HepG2 (cell line): ENCODE measurements at regions not wholly inside any gene's neighbourhood (a gene's known extent, or its start where the extent isn't known, plus 50 kb on each side); places are given as distances from the start of the nearest gene placed in this dataset.

Experiments used
- ATAC-seq: fragments of 200-7000 bp; cut with Tn5 transposase; 3 replicates; pipeline ENCODE4 v1.9.1; 2020; ENCODE audit warnings: mild to moderate bottlenecking, moderate library complexity
- BruUV-seq: library from RNA; stranded (reverse); fragments of 400-500 nt; replicated peaks from 2 replicates; lab custom pipeline; 2021; lab: Mats Ljungman, UMichigan
- CTCF ChIA-PET: fragments of 300-600 bp; formaldehyde crosslinking; extraction: SDS; loops from one replicate; lab custom pipeline; 2021; ENCODE audit warnings: low total read pairs, inconsistent platforms, low intra/inter-chr PET ratio; lab: Yijun Ruan, JAX
- POLR2A ChIA-PET: fragments of 350-600 bp; sonication (Branson Sonifier 250); formaldehyde crosslinking; loops from one replicate; lab custom pipeline; 2020; ENCODE audit warnings: antibody characterized with exemption, inconsistent platforms; lab: Yijun Ruan, JAX
- DNase-seq: peaks from one replicate; pipeline ENCODE4 v3.0.0-alpha.2; 2015; ENCODE audit warnings: low spot score
- FAIRE-seq: peaks from 3 replicates; lab custom pipeline; 2011; peaks lifted over from hg19 to GRCh38; lab: Jason Lieb, UNC
- H2AFZ ChIP-seq: one replicate; pipeline ENCODE4 v1.6.1; 2011; ENCODE audit warnings: low read length, inconsistent platforms
- H3K27ac ChIP-seq: fragments of 300-600 bp; 3 replicates; pipeline ENCODE4 v1.8.0; 2011; ENCODE audit warnings: mixed run types, mild to moderate bottlenecking, mixed read lengths, low read length, inconsistent platforms; ENCODE audit not compliant: insufficient read depth; ENCODE audit errors: extremely low read length
- H3K27me3 ChIP-seq, 2 experiments: fragments of 200-600 bp in 1 of 2; 2 replicates in 1 of 2; 3 replicates in 1 of 2; pipeline versions ENCODE4 v1.6.0 to v1.8.0; 2011; ENCODE audit warnings: low read length in 2 of 2, mild to moderate bottlenecking in 2 of 2, moderate library complexity in 2 of 2, inconsistent platforms in 1 of 2; ENCODE audit not compliant: insufficient read depth in 2 of 2, control insufficient read depth in 1 of 2
- H3K36me3 ChIP-seq, 2 experiments: fragments of 200-600 bp in 1 of 2; replicated peaks in 1 of 2; 2 replicates in 1 of 2; 3 replicates in 1 of 2; pipeline versions ENCODE4 v1.5.1 to v1.8.0; 2011; ENCODE audit warnings: low read length in 2 of 2, inconsistent platforms in 1 of 2; ENCODE audit not compliant: insufficient read depth in 2 of 2, control insufficient read depth in 1 of 2
- H3K4me1 ChIP-seq: 2 replicates; pipeline ENCODE4 v1.5.1; 2012; ENCODE audit warnings: low read length, inconsistent platforms; ENCODE audit not compliant: insufficient read depth
- H3K4me2 ChIP-seq: 2 replicates; pipeline ENCODE4 v1.6.0; 2011; ENCODE audit warnings: low read depth, low read length, inconsistent platforms
- H3K4me3 ChIP-seq, 3 experiments: fragments of 200-600 bp in 1 of 3; sonication (generic), shearing (Covaris generic) in 1 of 3; replicated peaks in 1 of 3; 2 replicates each; pipeline ENCODE4 v1.5.1; 2011 to 2016; ENCODE audit warnings: low read length in 3 of 3, inconsistent platforms in 2 of 3, low read depth in 2 of 3, mild to moderate bottlenecking in 2 of 3, control low read depth in 1 of 3, mixed read lengths in 1 of 3; ENCODE audit not compliant: insufficient read depth in 1 of 3
- H3K79me2 ChIP-seq: one replicate; pipeline ENCODE4 v1.6.1; 2011; ENCODE audit warnings: low read length, inconsistent platforms; ENCODE audit not compliant: insufficient read depth
- H3K9ac ChIP-seq: 2 replicates; pipeline ENCODE4 v1.6.0; 2011; ENCODE audit warnings: mild to moderate bottlenecking, low read depth, low read length, inconsistent platforms; ENCODE audit not compliant: insufficient read depth
- H3K9me3 ChIP-seq: 2 replicates; pipeline ENCODE4 v1.5.1; 2012; ENCODE audit warnings: mild to moderate bottlenecking, low read length
- H4K20me1 ChIP-seq: 2 replicates; pipeline ENCODE4 v1.6.0; 2011; ENCODE audit warnings: inconsistent platforms, mild to moderate bottlenecking, low read length, moderate library complexity; ENCODE audit not compliant: insufficient read depth
- ARID4A ChIP-seq: sonication (generic); formaldehyde crosslinking; IDR thresholded peaks from 2 replicates; pipeline ENCODE4 v1.5.0; 2020; ENCODE audit warnings: mild to moderate bottlenecking, missing genetic modification reagents, borderline replicate concordance
- BCL6 ChIP-seq: IDR thresholded peaks from 2 replicates; pipeline ENCODE4 v1.6.1; 2016; ENCODE audit warnings: missing genetic modification reagents, missing compliant biosample characterization
- GATA4 ChIP-seq: sonication (generic); IDR thresholded peaks from 2 replicates; pipeline ENCODE4 v1.6.1; 2016; ENCODE audit warnings: antibody characterized with exemption, low read depth, borderline replicate concordance
- GATAD2A ChIP-seq: IDR thresholded peaks from 2 replicates; pipeline ENCODE4 v1.6.1; 2016
- HNF4A ChIP-seq: sonication (generic); formaldehyde crosslinking; IDR thresholded peaks from 2 replicates; pipeline ENCODE4 v1.4.0; 2020; ENCODE audit warnings: missing genetic modification reagents
- MAF1 ChIP-seq: sonication (generic); formaldehyde crosslinking; IDR thresholded peaks from 2 replicates; pipeline ENCODE4 v1.5.0; 2020; ENCODE audit warnings: missing genetic modification reagents, borderline replicate concordance
- MIER3 ChIP-seq: IDR thresholded peaks from 2 replicates; pipeline ENCODE4 v1.6.1; 2016; ENCODE audit warnings: missing compliant biosample characterization, borderline replicate concordance
- MTF2 ChIP-seq: sonication (generic); formaldehyde crosslinking; IDR thresholded peaks from 2 replicates; pipeline ENCODE4 v1.5.0; 2020; ENCODE audit warnings: missing genetic modification reagents, borderline replicate concordance
- PHF8 ChIP-seq: sonication (generic); formaldehyde crosslinking; IDR thresholded peaks from 2 replicates; pipeline ENCODE4 v1.5.0; 2020; ENCODE audit warnings: missing genetic modification reagents
- SIN3B ChIP-seq: fragments of 150-350 bp; IDR thresholded peaks from 2 replicates; pipeline ENCODE4 v1.6.1; 2014; ENCODE audit warnings: low read length
- XBP1 ChIP-seq: sonication (generic); formaldehyde crosslinking; IDR thresholded peaks from 2 replicates; pipeline ENCODE4 v1.5.0; 2020; ENCODE audit warnings: missing genetic modification reagents
- ZBTB37 ChIP-seq: sonication (generic); formaldehyde crosslinking; IDR thresholded peaks from 2 replicates; pipeline ENCODE4 v1.4.0; 2020; ENCODE audit warnings: mild to moderate bottlenecking, missing genetic modification reagents
- ZNF644 ChIP-seq: IDR thresholded peaks from 2 replicates; pipeline ENCODE4 v1.6.1; 2016; ENCODE audit warnings: low read depth
- WGBS: methylation state at CpG from one replicate; pipeline ENCODE4 v1.1.6; 2017; ENCODE audit warnings: low lambda C conversion rate; 5-methylcytosine and 5-hydroxymethylcytosine counted together
- in situ Hi-C: cut with HindIII; loops from 2 replicates; pipeline ENCODE4 v1.10.0; 2017; ENCODE audit warnings: low pct_unique_long_range_greater_than_20kb; ENCODE audit not compliant: extremely low pct_ligation_motif_present
- intact Hi-C: fragments of 100-400 bp; cut with micrococcal nuclease; formaldehyde crosslinking; loops from one replicate; pipeline ENCODE4 v1.10.0; 2022; ENCODE audit not compliant: unreplicated experiment

DNA sequence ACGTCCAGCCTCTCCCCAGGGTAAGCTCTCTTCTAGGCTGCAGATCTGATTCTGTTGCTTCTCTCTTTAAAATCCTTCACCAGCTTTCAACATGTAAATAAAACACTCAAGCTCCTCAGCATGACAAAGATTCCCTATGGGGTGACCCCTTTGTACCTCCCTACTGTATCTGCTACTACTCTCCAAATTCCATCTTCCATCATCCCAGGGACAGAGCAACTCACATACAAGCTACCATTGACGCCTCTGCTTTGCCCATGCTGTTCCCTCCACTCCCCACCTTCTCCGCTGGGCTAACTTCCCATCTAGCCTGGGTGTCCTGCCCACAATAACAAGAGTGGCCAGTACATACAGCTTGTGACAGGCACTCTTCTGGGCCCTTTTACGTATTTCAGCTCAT lies 207.5 kb upstream of the ZBED5 start:
- intact Hi-C loops = no loop called here
- POLR2A ChIA-PET = no interaction called here
- no TSS peak for BruUV-seq

More for the DNA sequence above, 207.5 kb upstream of the ZBED5 start:
- no peak for ATAC-seq
- CTCF ChIA-PET = no interaction called here
- Histone ChIP-seq H3K79me2 (no peaks in the 10 kb centered on the region), H3K9ac (no peak overlapping the region), H3K4me2 (no peak overlapping the region), H3K27ac (no peak overlapping the region), H4K20me1 (no peaks in the 10 kb centered on the region), H3K27me3 (peaks cover 4 to 10% of the 10 kb centered on the region in 2 experiments; a peak in 2 of 5 replicates), H3K4me3 (no peak overlapping the region), H3K9me3 (no peaks in the 10 kb centered on the region), H3K36me3 (no peaks in the 10 kb centered on the region), H2AFZ (no peak overlapping the region), H3K4me1 (no peaks in the 10 kb centered on the region)
- 29% methylated on average over 4 of the region's 4 CpGs for WGBS
- DNase-seq = no peak
- no peak for FAIRE-seq
- TF ChIP-seq ARID4A = no peak
- TF ChIP-seq XBP1 (CRISPR knock-in tag) = no peak
- no peak for TF ChIP-seq MIER3 (CRISPR knock-in tag)
- TF ChIP-seq MAF1 = no peak
- no peak for TF ChIP-seq BCL6
- TF ChIP-seq HNF4A (CRISPR knock-in tag) = no peak
- TF ChIP-seq ZNF644 (CRISPR knock-in tag) = no peak
- TF ChIP-seq GATA4 = no peak
- no peak for TF ChIP-seq ZBTB37 (CRISPR knock-in tag)
- TF ChIP-seq SIN3B = no peak
- no peak for TF ChIP-seq MTF2
- TF ChIP-seq GATAD2A (CRISPR knock-in tag) = no peak
- no peak for TF ChIP-seq PHF8 (CRISPR knock-in tag)
- in situ Hi-C loops = no loop called here
